Mucosa of rectum (tissue), 2 donors: ENCODE measurements at regions not wholly inside any gene's neighbourhood (a gene's known extent, or its start where the extent isn't known, plus 50 kb on each side); places are given as distances from the start of the nearest gene placed in this dataset.

Source experiments
- H3K27ac ChIP-seq, 2 donors: one replicate each; pipeline ENCODE4 v1.7.0; 2013; ENCODE audit warnings: inconsistent platforms in 2 of 2, low read depth in 2 of 2, low read length in 2 of 2
- H3K27me3 ChIP-seq, 2 donors: one replicate each; pipeline ENCODE4 v1.7.0; 2013; ENCODE audit warnings: low read length in 2 of 2; ENCODE audit not compliant: control insufficient read depth in 2 of 2, insufficient read depth in 2 of 2
- H3K36me3 ChIP-seq, 2 donors: one replicate each; pipeline ENCODE4 v1.7.0; 2013; ENCODE audit warnings: low read length in 2 of 2; ENCODE audit not compliant: control insufficient read depth in 2 of 2, insufficient read depth in 2 of 2
- H3K4me1 ChIP-seq, 2 donors: one replicate each; pipeline ENCODE4 v1.7.0; 2013; ENCODE audit warnings: low read length in 2 of 2, mild to moderate bottlenecking in 1 of 2; ENCODE audit not compliant: control insufficient read depth in 2 of 2, insufficient read depth in 2 of 2
- H3K4me3 ChIP-seq, 2 donors: one replicate each; pipeline ENCODE4 v1.7.0; 2013; ENCODE audit warnings: low read length in 2 of 2
- H3K9ac ChIP-seq, 2 donors: one replicate each; pipeline ENCODE4 v1.7.0; 2013; ENCODE audit warnings: low read length in 2 of 2, low read depth in 1 of 2, mild to moderate bottlenecking in 1 of 2
- H3K9me3 ChIP-seq, 2 donors: one replicate each; pipeline ENCODE4 v1.7.0; 2013; ENCODE audit warnings: low read length in 2 of 2; ENCODE audit not compliant: control insufficient read depth in 2 of 2
- donor health status: healthy.
- donor health status: Normal muscosa, but diverticular disease.

GRCh38 chr9:82356131-82356530, 367.6 kb downstream of the SPATA31D1 start:
- H3K36me3 ChIP-seq = no peaks in the 10 kb centered on the region
- no peaks in the 10 kb centered on the region for H3K27me3 ChIP-seq
- no peak overlapping the region for H3K27ac ChIP-seq
- no peak overlapping the region for H3K9ac ChIP-seq
- H3K4me3 ChIP-seq = no peak overlapping the region
- H3K4me1 ChIP-seq = no peaks in the 10 kb centered on the region
- no peaks in the 10 kb centered on the region for H3K9me3 ChIP-seq

GRCh38 chr9:82356871-82357270, 368.3 kb downstream of the SPATA31D1 start:
- Histone ChIP-seq H3K4me1 (no peaks in the 10 kb centered on the region), H3K4me3 (no peak overlapping the region), H3K36me3 (no peaks in the 10 kb centered on the region), H3K9me3 (no peaks in the 10 kb centered on the region), H3K27me3 (no peaks in the 10 kb centered on the region), H3K27ac (no peak overlapping the region), H3K9ac (no peak overlapping the region)

GRCh38 chr9:82363198-82363597, 374.6 kb downstream of the SPATA31D1 start:
- Histone ChIP-seq H3K27ac (no peak overlapping the region), H3K4me3 (no peak overlapping the region), H3K4me1 (peaks cover 0 to 5% of the 10 kb centered on the region in 2 donors), H3K9me3 (no peaks in the 10 kb centered on the region), H3K9ac (no peak overlapping the region), H3K36me3 (no peaks in the 10 kb centered on the region), H3K27me3 (no peaks in the 10 kb centered on the region)

GRCh38 chr9:82363682-82364081, 375.1 kb downstream of the SPATA31D1 start:
- Histone ChIP-seq H3K4me3 (no peak overlapping the region), H3K27ac (no peak overlapping the region), H3K4me1 (peaks cover 0 to 5% of the 10 kb centered on the region in 2 donors), H3K9me3 (no peaks in the 10 kb centered on the region), H3K9ac (no peak overlapping the region), H3K36me3 (no peaks in the 10 kb centered on the region), H3K27me3 (no peaks in the 10 kb centered on the region)

- Histone ChIP-seq H3K9me3 (no peaks in the 10 kb centered on the region), H3K27me3 (no peaks in the 10 kb centered on the region)
These were observed 378.4 kb downstream of the SPATA31D1 start for GRCh38 chr9:82367016-82367415.

GRCh38 chr9:82367929-82368328, 379.4 kb downstream of the SPATA31D1 start:
- no peaks in the 10 kb centered on the region for H3K27me3 ChIP-seq
- no peaks in the 10 kb centered on the region for H3K9me3 ChIP-seq
- H3K9ac ChIP-seq = no peak overlapping the region
- H3K4me1 ChIP-seq = peaks cover 0 to 15% of the 10 kb centered on the region in 2 donors
- H3K27ac ChIP-seq = no peak overlapping the region
- H3K36me3 ChIP-seq = no peaks in the 10 kb centered on the region
- no peak overlapping the region for H3K4me3 ChIP-seq

More at GRCh38 chr9:82367016-82367415, 378.4 kb downstream of the SPATA31D1 start:
- no peaks in the 10 kb centered on the region for H3K36me3 ChIP-seq
- no peak overlapping the region for H3K4me3 ChIP-seq
- H3K27ac ChIP-seq = no peak overlapping the region
- no peak overlapping the region for H3K9ac ChIP-seq
- H3K4me1 ChIP-seq = peaks cover 0 to 15% of the 10 kb centered on the region in 2 donors

GRCh38 chr9:82369251-82369945, 380.8 kb downstream of the SPATA31D1 start:
- no peaks in the 10 kb centered on the region for H3K36me3 ChIP-seq
- H3K9me3 ChIP-seq = no peaks in the 10 kb centered on the region
- no peak overlapping the region for H3K4me3 ChIP-seq
- H3K27ac ChIP-seq = no peak overlapping the region
- H3K27me3 ChIP-seq = no peaks in the 10 kb centered on the region
- no peak overlapping the region for H3K9ac ChIP-seq
- H3K4me1 ChIP-seq = peaks cover 0 to 15% of the 10 kb centered on the region in 2 donors

- no peak overlapping the region for H3K9ac ChIP-seq
- H3K4me1 ChIP-seq = no peaks in the 10 kb centered on the region
- H3K27me3 ChIP-seq = no peaks in the 10 kb centered on the region
- H3K4me3 ChIP-seq = no peak overlapping the region
- no peaks in the 10 kb centered on the region for H3K9me3 ChIP-seq
- H3K27ac ChIP-seq = no peak overlapping the region
- H3K36me3 ChIP-seq = no peaks in the 10 kb centered on the region
These were observed 386.5 kb downstream of the SPATA31D1 start for GRCh38 chr9:82375041-82375440.

GRCh38 chr9:82376677-82377232, 388.2 kb downstream of the SPATA31D1 start:
- no peaks in the 10 kb centered on the region for H3K4me1 ChIP-seq
- H3K9ac ChIP-seq = no peak overlapping the region
- no peak overlapping the region for H3K4me3 ChIP-seq
- H3K9me3 ChIP-seq = no peaks in the 10 kb centered on the region
- H3K27ac ChIP-seq = no peak overlapping the region
- no peaks in the 10 kb centered on the region for H3K27me3 ChIP-seq
- H3K36me3 ChIP-seq = no peaks in the 10 kb centered on the region

GRCh38 chr9:82382887-82383616, 394.5 kb downstream of the SPATA31D1 start:
- Histone ChIP-seq H3K4me3 (no peak overlapping the region), H3K9ac (no peak overlapping the region), H3K27ac (no peak overlapping the region), H3K4me1 (no peaks in the 10 kb centered on the region), H3K36me3 (no peaks in the 10 kb centered on the region), H3K9me3 (no peaks in the 10 kb centered on the region), H3K27me3 (no peaks in the 10 kb centered on the region)
